GM23338 (cell line): ENCODE measurements at regions not wholly inside any gene's neighbourhood (a gene's known extent, or its start where the extent isn't known, plus 50 kb on each side); places are given as distances from the start of the nearest gene placed in this dataset.

ENCODE experiments used
- ATAC-seq: fragments of 200-7000 bp; cut with Tn5 transposase; 3 replicates; pipeline ENCODE4 v1.9.1; 2020
- DNase-seq: peaks from one replicate; pipeline ENCODE4 v3.0.0-alpha.2; 2015; ENCODE audit warnings: low spot score
- H2AFZ ChIP-seq: fragments of 200-600 bp; sonication (generic); 2 replicates; pipeline ENCODE4 v1.8.0; 2016; ENCODE audit warnings: antibody characterized with exemption, mild to moderate bottlenecking, moderate library complexity
- H3F3A ChIP-seq: fragments of 200-600 bp; sonication (generic); replicated peaks from 2 replicates; pipeline ENCODE4 v1.8.0; 2017; ENCODE audit warnings: antibody characterized with exemption, mixed run types, low read depth
- H3K27ac ChIP-seq: fragments of 200-600 bp; sonication (generic); 2 replicates; pipeline ENCODE4 v1.6.1; 2016; ENCODE audit warnings: low read depth
- H3K27me3 ChIP-seq: fragments of 200-600 bp; sonication (generic); 2 replicates; pipeline ENCODE4 v1.8.0; 2016; ENCODE audit warnings: mild to moderate bottlenecking, mixed run types, moderate library complexity; ENCODE audit not compliant: insufficient read depth
- H3K36me3 ChIP-seq: fragments of 200-600 bp; sonication (generic); 2 replicates; pipeline ENCODE4 v1.8.0; 2016; ENCODE audit warnings: mild to moderate bottlenecking; ENCODE audit not compliant: insufficient read depth
- H3K4me1 ChIP-seq: fragments of 200-600 bp; sonication (generic); 2 replicates; pipeline ENCODE4 v1.8.0; 2016; ENCODE audit warnings: mild to moderate bottlenecking, moderate library complexity; ENCODE audit not compliant: insufficient read depth
- H3K4me2 ChIP-seq: fragments of 200-600 bp; sonication (generic); 2 replicates; pipeline ENCODE4 v1.7.1; 2017; ENCODE audit warnings: mixed run types
- H3K4me3 ChIP-seq: fragments of 200-600 bp; sonication (generic); 2 replicates; pipeline ENCODE4 v1.6.1; 2016; ENCODE audit warnings: mixed run types
- H3K79me2 ChIP-seq: fragments of 200-600 bp; sonication (generic); replicated peaks from 2 replicates; pipeline ENCODE4 v1.8.0; 2017; ENCODE audit warnings: mild to moderate bottlenecking; ENCODE audit not compliant: insufficient read depth
- H3K9me2 ChIP-seq: fragments of 200-600 bp; sonication (generic); 2 replicates; pipeline ENCODE4 v1.8.0; 2017; ENCODE audit not compliant: insufficient read depth
- H4K20me1 ChIP-seq: fragments of 200-600 bp; sonication (generic); replicated peaks from 2 replicates; pipeline ENCODE4 v1.8.0; 2017; ENCODE audit warnings: mild to moderate bottlenecking; ENCODE audit not compliant: insufficient read depth
- H3K27ac Mint-ChIP-seq: 2 replicates; pipeline ENCODE4 v1.8.0; 2020; ENCODE audit warnings: inconsistent platforms, mild to moderate bottlenecking, moderate library complexity, mixed read lengths
- H3K27me3 Mint-ChIP-seq: 3 replicates; pipeline ENCODE4 v1.8.0; 2022; ENCODE audit warnings: low read depth, mild to moderate bottlenecking, moderate library complexity, mixed read lengths, inconsistent platforms; ENCODE audit not compliant: insufficient read depth, poor library complexity
- H3K36me3 Mint-ChIP-seq: 3 replicates; pipeline ENCODE4 v1.8.0; 2021; ENCODE audit warnings: low read depth, mild to moderate bottlenecking, inconsistent platforms, moderate library complexity, mixed read lengths
- H3K4me1 Mint-ChIP-seq: 3 replicates; pipeline ENCODE4 v1.8.0; 2020; ENCODE audit warnings: mild to moderate bottlenecking, inconsistent platforms, mixed read lengths
- H3K4me3 Mint-ChIP-seq: 3 replicates; pipeline ENCODE4 v1.8.0; 2021; ENCODE audit warnings: moderate library complexity, mild to moderate bottlenecking, inconsistent platforms, mixed read lengths
- H3K9me3 Mint-ChIP-seq: 3 replicates; pipeline ENCODE4 v1.8.0; 2020; ENCODE audit warnings: moderate library complexity, mild to moderate bottlenecking, inconsistent platforms, mixed read lengths
- CTCF ChIP-seq, 2 experiments: fragments of 200-600 bp in 1 of 2; sonication (generic) in 1 of 2; conservative IDR thresholded peaks; 2 replicates each; pipeline versions ENCODE4 v1.5.1 to v1.6.1; 2016 to 2017; ENCODE audit warnings: antibody characterized with exemption in 2 of 2, low read depth in 2 of 2, mild to moderate bottlenecking in 2 of 2, moderate library complexity in 1 of 2
- STAT1 ChIP-seq: IDR thresholded peaks from one replicate; pipeline ENCODE4 v1.6.1; 2016; ENCODE audit warnings: antibody characterized with exemption; ENCODE audit not compliant: unreplicated experiment
- ZNF462 ChIP-seq: fragments of 250-450 bp; sonication (Bioruptor Pico); IDR thresholded peaks from 2 replicates; pipeline ENCODE4 v1.5.0; 2020; ENCODE audit warnings: mild to moderate bottlenecking, moderate library complexity

- TF ChIP-seq ZNF462 (CRISPR knock-in tag) = no peak
- TF ChIP-seq STAT1 = no peak
Observed at GRCh38 chr6:130771741-130772140, 55.5 kb upstream of the SMLR1 start (continued).

DNA sequence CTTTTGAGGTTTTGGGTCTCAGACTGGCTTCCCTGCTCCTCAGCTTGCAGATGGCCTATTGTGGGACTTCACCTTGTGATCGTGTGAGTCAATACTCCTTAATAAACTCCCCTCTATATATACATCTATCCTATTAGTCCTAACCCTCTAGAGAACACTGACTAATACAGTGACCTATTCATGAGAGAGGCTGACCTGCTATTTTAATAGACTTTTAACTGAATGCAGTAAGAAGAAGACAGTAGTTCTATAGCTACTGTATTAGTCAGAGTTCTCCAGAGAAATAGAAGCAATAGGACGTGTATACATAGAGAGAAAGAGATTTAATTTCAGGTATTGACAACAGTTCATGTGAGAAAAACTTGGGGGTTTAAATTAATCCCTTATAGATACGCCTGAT, 53.3 kb upstream of the SMLR1 start:
- Histone ChIP-seq H3K4me2 (no peak overlapping the region), H3K36me3 (no peaks in the 10 kb centered on the region), H3K27ac (no peak overlapping the region), H3F3A (no peaks in the 10 kb centered on the region), H2AFZ (no peak overlapping the region), H3K27me3 (no peaks in the 10 kb centered on the region), H4K20me1 (no peaks in the 10 kb centered on the region), H3K79me2 (no peaks in the 10 kb centered on the region), H3K4me1 (no peaks in the 10 kb centered on the region), H3K9me2 (no peaks in the 10 kb centered on the region), H3K4me3 (no peak overlapping the region)
- TF ChIP-seq CTCF (conservative IDR thresholded peaks at IDR 0.05; ENCODE audit: low read depth in 2 of 2) = no peak
- TF ChIP-seq ZNF462 (CRISPR knock-in tag) = no peak
- Mint-ChIP-seq H3K9me3 (no peaks in the 10 kb centered on the region), H3K4me3 (no peak overlapping the region), H3K36me3 (no peaks in the 10 kb centered on the region), H3K27me3 (peaks cover 3% of the 10 kb centered on the region), H3K27ac (no peak overlapping the region), H3K4me1 (no peaks in the 10 kb centered on the region)
- DNase-seq = no peak
- ATAC-seq = no peak
